HG03565 (cell line): ENCODE measurements at regions not wholly inside any gene's neighbourhood (a gene's known extent, or its start where the extent isn't known, plus 50 kb on each side); places are given as distances from the start of the nearest gene placed in this dataset.
"Not testable (repeated sequence)": the region's sequence is repeated elsewhere in the genome, so short reads cannot be mapped to it uniquely, and the experiment has no call there.

ENCODE experiments used
- ATAC-seq: cut with Tn5 transposase; IDR thresholded peaks from one replicate; pipeline ENCODE4 v1.9.1; 2021; ENCODE audit warnings: mild to moderate bottlenecking, moderate library complexity; ENCODE audit not compliant: unreplicated experiment

DNA sequence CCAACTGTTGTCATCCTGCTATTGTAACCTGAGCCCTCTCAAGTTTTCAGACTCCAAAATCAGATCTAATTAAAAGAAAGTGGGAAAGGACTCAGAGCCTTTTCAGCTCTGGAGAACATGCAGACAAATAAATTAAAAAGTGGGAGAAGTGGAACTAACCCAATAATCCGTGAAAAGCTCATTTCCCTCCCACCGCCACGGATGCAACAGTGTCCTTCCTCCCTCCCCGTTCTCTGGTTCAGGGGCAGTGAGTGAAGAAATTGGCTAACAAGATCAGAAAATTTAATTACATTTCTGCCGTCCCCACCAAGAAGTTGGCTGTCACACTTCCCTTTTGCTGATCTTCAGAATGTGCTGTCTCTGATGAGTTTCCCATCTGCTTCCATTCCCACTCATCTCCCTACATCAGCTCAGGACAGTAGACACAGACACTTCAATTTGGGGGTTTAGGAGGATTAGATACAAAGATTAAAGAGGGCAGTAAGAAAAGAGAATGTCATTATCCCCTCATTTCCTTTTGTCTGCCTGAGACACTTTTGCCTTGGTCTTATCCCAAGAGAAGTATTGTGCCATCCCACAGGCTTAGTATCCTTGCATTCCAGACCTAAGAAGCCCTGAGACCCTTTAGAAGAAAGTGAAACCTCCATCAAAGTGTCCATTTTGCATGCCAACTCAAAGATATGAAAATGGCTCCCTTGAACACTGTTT lies 335.7 kb upstream of the PPP2R3A start:
- no peak for ATAC-seq

DNA sequence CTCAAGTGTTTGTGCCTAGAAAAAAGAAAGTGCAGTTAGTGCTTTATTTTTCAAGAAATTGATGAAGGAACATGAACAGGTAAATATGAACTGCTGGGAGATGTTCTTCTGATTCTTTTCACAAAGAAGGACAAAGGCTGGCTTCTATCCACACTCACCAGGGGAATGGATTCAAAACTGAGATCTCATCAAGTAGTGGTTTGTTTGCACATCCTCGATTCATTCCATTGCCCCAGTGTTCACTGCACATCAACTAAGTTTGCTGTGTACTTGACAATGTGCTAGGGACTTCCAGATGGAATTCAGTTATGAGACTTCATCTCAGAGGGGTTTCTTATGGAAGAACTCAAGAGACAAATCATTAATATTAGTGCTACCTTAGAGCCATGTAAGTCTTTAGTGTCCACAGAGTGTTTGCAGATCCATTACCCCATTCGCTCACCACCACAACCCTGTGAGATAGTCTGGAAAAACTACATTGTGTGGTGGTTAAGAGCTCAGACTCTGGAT lies 332.9 kb upstream of the PPP2R3A start:
- no peak for ATAC-seq

- ATAC-seq = no peak
These were observed 332.4 kb upstream of the PPP2R3A start for GRCh38 chr3:135633078-135633477.

- no peak for ATAC-seq
These were observed 328.9 kb upstream of the PPP2R3A start for GRCh38 chr3:135636596-135636995.

GRCh38 chr3:135637013-135637412 lies 328.5 kb upstream of the PPP2R3A start:
- no peak for ATAC-seq

DNA sequence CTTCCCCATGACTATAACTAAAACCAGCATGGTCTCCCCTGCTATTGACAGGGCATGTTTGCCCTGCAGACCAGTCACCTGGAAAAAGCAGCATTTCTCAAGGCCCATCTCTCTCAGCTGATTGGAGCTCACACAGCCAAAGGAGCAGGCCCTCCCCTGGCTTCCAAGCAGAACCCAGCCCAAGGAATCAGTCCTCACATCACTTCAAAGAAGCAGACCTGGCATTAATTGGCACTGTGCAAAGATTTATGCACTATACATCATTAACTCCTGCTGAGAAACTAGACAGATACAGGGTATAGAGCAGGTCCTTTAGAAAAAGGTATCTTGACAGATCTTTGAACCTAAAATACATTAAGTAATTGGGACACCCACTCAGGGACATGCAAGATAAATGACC lies 323.8 kb upstream of the PPP2R3A start:
- no peak for ATAC-seq

DNA sequence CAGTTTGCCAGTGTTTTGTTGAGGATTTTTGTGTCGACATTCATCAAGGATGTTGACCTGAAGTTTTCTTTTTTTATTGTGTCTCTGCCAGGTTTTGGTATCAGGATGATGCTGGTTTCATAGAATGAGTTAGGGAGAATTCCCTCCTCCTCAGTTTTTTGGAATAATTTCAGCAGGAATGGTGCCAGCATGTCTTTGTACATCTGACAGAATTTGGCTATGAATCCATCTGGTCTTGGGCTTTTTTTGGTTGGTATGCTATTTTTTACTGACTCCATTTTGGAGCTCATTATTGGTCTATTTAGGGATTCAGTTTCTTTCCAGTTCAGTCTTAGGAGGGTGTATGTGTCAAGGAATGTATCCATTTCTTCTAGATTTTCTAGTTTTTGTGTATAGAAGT lies 320.0 kb upstream of the PPP2R3A start:
- ATAC-seq = no peak

GRCh38 chr3:135646873-135647272 lies 318.7 kb upstream of the PPP2R3A start:
- no peak for ATAC-seq

GRCh38 chr3:135649361-135649760 lies 316.2 kb upstream of the PPP2R3A start:
- ATAC-seq = no peak

DNA sequence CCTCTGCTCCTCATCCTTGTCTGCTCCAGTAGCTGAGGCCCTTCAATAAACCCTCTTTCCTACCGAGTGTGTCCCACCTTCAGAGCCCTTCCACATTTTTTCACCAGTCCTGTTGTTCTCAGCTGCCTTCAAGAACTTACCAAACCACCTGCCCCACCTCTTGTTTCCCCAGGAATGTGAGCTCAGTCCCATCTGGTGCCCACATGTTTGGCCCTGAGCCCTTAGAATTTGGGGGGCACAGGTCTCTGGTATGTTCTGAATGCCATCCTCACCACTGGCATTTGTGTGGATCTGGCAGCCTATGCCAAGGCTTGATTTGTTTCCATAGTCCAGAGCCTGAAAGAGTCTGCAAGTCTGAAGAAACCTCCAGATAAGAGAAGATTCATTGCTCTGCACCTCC lies 315.2 kb upstream of the PPP2R3A start:
- ATAC-seq = no peak

GRCh38 chr3:135652388-135652787 lies 313.1 kb upstream of the PPP2R3A start:
- ATAC-seq = no peak

GRCh38 chr3:135655328-135655727 lies 310.2 kb upstream of the PPP2R3A start:
- no peak for ATAC-seq

GRCh38 chr3:135658451-135658850 lies 307.1 kb upstream of the PPP2R3A start:
- ATAC-seq = not testable (repeated sequence)

- no peak for ATAC-seq
These were observed 298.5 kb upstream of the PPP2R3A start for GRCh38 chr3:135667061-135667460.

DNA sequence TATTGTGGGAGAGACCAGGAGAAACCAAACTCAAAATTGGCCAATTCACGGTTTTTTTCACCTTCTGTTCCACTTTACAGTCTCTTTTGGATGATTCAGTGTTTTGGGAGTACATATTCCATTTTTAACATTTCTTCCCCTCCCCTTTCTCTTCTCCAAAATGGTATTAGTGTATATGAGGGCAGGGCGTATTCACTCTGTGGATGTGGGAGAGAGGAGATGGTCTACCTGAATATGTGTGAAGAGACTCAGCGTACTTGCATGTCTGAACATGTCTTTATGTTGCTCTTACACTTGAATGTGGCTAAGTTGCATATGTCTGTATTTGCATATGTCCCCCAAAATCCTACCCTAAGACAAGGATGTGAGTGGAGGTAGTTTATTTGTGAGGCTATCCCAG lies 291.0 kb upstream of the PPP2R3A start:
- ATAC-seq = no peak

GRCh38 chr3:135678386-135678785 lies 287.1 kb upstream of the PPP2R3A start:
- ATAC-seq = no peak

- no peak for ATAC-seq
These were observed 277.5 kb upstream of the PPP2R3A start for GRCh38 chr3:135688003-135688402.

DNA sequence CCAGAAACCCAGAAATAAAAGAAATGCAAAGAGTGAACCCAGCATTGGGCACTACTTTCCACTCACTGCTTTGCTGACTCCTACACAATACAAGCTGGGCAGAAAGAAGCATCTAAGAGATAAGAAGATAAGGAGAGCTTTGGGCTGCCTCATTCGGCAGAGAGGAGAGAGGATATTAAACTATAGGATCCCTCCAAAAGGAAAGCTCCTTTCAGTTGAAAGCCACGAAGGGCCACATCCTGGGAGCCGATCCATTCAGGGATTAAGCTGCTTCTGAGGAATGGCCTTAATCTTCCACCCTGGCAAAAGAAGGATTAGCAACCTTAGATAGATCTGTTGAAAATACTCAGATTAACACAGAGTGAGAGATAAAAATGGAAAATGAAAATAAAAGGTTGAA lies 274.9 kb upstream of the PPP2R3A start:
- no peak for ATAC-seq

GRCh38 chr3:135691240-135691639 lies 274.3 kb upstream of the PPP2R3A start:
- no peak for ATAC-seq

DNA sequence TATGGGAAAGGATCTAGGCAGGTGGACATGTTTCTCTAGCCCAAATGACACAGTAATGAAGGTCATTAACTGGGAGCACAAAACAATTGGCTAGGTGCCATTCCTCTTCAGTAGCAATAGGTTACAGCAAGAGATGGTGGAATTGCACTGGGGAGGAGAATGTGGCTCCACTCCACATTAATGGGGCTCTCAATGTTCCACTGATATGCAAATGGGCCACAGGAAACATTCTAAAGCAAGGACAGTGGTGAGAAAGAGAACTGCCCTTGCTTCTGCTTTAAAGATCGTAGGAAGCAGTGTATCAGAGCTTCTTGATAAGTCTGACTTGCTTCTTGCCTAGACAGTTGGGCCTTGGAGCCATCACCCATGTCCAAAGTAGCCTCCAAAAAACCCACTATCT lies 271.4 kb upstream of the PPP2R3A start:
- no peak for ATAC-seq

GRCh38 chr3:135699741-135700140 lies 265.8 kb upstream of the PPP2R3A start:
- ATAC-seq = no peak

- ATAC-seq = no peak
These were observed 258.7 kb upstream of the PPP2R3A start for GRCh38 chr3:135706758-135707375.

GRCh38 chr3:135719449-135719848 lies 246.1 kb upstream of the PPP2R3A start:
- no peak for ATAC-seq
